H1 (cell line): ENCODE measurements at regions not wholly inside any gene's neighbourhood (a gene's known extent, or its start where the extent isn't known, plus 50 kb on each side); places are given as distances from the start of the nearest gene placed in this dataset.

ENCODE experiments used
- TF ChIP-seq, protein P1 (sequence below): fragments of 300-600 bp; sonication (generic); IDR thresholded peaks from 2 replicates; pipeline ENCODE4 v1.7.1; 2012; ENCODE audit warnings: low read length, moderate library complexity, mild to moderate bottlenecking, inconsistent platforms; ENCODE audit not compliant: insufficient replicate concordance

DNA sequence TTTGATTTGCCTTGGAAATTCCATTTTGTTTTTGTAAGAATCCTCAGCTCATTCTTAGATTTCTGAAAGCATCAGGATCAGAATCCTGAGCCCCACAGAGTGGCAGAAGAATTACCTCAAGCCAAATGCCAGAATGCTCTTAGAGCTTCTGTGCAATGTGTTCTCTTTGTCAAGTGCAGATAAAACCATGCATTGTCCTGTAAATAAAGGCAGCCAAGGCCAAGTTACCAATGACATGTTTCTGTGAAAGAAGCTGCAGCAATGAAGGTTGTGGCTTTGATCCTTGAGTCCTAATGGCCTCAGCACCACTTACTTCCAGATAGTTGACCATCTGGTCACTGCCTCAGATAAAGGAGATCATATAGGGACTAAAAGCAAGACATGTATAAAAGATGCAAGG lies 343.3 kb upstream of the AKR1E2 start (continued):
- TF ChIP-seq, protein P1, sequence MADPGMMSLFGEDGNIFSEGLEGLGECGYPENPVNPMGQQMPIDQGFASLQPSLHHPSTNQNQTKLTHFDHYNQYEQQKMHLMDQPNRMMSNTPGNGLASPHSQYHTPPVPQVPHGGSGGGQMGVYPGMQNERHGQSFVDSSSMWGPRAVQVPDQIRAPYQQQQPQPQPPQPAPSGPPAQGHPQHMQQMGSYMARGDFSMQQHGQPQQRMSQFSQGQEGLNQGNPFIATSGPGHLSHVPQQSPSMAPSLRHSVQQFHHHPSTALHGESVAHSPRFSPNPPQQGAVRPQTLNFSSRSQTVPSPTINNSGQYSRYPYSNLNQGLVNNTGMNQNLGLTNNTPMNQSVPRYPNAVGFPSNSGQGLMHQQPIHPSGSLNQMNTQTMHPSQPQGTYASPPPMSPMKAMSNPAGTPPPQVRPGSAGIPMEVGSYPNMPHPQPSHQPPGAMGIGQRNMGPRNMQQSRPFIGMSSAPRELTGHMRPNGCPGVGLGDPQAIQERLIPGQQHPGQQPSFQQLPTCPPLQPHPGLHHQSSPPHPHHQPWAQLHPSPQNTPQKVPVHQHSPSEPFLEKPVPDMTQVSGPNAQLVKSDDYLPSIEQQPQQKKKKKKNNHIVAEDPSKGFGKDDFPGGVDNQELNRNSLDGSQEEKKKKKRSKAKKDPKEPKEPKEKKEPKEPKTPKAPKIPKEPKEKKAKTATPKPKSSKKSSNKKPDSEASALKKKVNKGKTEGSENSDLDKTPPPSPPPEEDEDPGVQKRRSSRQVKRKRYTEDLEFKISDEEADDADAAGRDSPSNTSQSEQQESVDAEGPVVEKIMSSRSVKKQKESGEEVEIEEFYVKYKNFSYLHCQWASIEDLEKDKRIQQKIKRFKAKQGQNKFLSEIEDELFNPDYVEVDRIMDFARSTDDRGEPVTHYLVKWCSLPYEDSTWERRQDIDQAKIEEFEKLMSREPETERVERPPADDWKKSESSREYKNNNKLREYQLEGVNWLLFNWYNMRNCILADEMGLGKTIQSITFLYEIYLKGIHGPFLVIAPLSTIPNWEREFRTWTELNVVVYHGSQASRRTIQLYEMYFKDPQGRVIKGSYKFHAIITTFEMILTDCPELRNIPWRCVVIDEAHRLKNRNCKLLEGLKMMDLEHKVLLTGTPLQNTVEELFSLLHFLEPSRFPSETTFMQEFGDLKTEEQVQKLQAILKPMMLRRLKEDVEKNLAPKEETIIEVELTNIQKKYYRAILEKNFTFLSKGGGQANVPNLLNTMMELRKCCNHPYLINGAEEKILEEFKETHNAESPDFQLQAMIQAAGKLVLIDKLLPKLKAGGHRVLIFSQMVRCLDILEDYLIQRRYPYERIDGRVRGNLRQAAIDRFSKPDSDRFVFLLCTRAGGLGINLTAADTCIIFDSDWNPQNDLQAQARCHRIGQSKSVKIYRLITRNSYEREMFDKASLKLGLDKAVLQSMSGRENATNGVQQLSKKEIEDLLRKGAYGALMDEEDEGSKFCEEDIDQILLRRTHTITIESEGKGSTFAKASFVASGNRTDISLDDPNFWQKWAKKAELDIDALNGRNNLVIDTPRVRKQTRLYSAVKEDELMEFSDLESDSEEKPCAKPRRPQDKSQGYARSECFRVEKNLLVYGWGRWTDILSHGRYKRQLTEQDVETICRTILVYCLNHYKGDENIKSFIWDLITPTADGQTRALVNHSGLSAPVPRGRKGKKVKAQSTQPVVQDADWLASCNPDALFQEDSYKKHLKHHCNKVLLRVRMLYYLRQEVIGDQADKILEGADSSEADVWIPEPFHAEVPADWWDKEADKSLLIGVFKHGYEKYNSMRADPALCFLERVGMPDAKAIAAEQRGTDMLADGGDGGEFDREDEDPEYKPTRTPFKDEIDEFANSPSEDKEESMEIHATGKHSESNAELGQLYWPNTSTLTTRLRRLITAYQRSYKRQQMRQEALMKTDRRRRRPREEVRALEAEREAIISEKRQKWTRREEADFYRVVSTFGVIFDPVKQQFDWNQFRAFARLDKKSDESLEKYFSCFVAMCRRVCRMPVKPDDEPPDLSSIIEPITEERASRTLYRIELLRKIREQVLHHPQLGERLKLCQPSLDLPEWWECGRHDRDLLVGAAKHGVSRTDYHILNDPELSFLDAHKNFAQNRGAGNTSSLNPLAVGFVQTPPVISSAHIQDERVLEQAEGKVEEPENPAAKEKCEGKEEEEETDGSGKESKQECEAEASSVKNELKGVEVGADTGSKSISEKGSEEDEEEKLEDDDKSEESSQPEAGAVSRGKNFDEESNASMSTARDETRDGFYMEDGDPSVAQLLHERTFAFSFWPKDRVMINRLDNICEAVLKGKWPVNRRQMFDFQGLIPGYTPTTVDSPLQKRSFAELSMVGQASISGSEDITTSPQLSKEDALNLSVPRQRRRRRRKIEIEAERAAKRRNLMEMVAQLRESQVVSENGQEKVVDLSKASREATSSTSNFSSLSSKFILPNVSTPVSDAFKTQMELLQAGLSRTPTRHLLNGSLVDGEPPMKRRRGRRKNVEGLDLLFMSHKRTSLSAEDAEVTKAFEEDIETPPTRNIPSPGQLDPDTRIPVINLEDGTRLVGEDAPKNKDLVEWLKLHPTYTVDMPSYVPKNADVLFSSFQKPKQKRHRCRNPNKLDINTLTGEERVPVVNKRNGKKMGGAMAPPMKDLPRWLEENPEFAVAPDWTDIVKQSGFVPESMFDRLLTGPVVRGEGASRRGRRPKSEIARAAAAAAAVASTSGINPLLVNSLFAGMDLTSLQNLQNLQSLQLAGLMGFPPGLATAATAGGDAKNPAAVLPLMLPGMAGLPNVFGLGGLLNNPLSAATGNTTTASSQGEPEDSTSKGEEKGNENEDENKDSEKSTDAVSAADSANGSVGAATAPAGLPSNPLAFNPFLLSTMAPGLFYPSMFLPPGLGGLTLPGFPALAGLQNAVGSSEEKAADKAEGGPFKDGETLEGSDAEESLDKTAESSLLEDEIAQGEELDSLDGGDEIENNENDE: no peak
